Thyroid gland (tissue), 4 donors: ENCODE measurements at regions not wholly inside any gene's neighbourhood (a gene's known extent, or its start where the extent isn't known, plus 50 kb on each side); places are given as distances from the start of the nearest gene placed in this dataset.

Experiments used
- DNase-seq, 2 donors: peaks; one replicate each; pipeline ENCODE4 v3.0.0-alpha.2; 2019
- H3K27ac ChIP-seq, 3 donors: fragments of 200-600 bp; sonication (generic); 1 replicate in 2 of 3; 2 replicates in 1 of 3; pipeline ENCODE4 v1.5.1; 2016 to 2019; ENCODE audit warnings: mild to moderate bottlenecking in 1 of 3, moderate library complexity in 1 of 3
- H3K27me3 ChIP-seq: fragments of 200-600 bp; sonication (generic); one replicate; pipeline ENCODE4 v1.5.1; 2019
- H3K36me3 ChIP-seq, 2 donors: fragments of 200-600 bp; sonication (generic); one replicate each; pipeline ENCODE4 v1.5.1; 2016 to 2019
- H3K4me1 ChIP-seq, 2 donors: fragments of 200-600 bp; sonication (generic); one replicate each; pipeline ENCODE4 v1.5.1; 2017 to 2019
- H3K4me3 ChIP-seq, 3 donors: fragments of 200-600 bp; sonication (generic); replicated peaks in 1 of 3; 1 replicate in 2 of 3; 2 replicates in 1 of 3; pipeline ENCODE4 v1.5.1; 2016; ENCODE audit warnings: mild to moderate bottlenecking in 1 of 3
- H3K9me3 ChIP-seq: fragments of 200-600 bp; sonication (generic); one replicate; pipeline ENCODE4 v1.5.1; 2017
- POLR2A ChIP-seq, 2 donors: fragments of 450-650 bp; IDR thresholded peaks; one replicate each; pipeline ENCODE4 v1.6.1; 2017; ENCODE audit warnings: antibody characterized with exemption in 2 of 2, mild to moderate bottlenecking in 2 of 2, moderate library complexity in 1 of 2
- WGBS, 2 donors: methylation state at CpG; one replicate each; pipeline ENCODE4 v1.1.5; 2017; 5-methylcytosine and 5-hydroxymethylcytosine counted together
- intact Hi-C: fragments of 100-400 bp; cut with DNase I; formaldehyde crosslinking; loops from one replicate; pipeline ENCODE4 v1.15.1; 2023
- TF ChIP-seq, protein P1 (sequence below), 6 experiments: fragments of 200-600 bp in 3 of 6; fragments of 450-650 bp in 3 of 6; sonication (generic) in 3 of 6; IDR thresholded peaks; one replicate each; pipeline ENCODE4 v1.5.1; 2016 to 2019; ENCODE audit warnings: antibody characterized with exemption in 6 of 6, mild to moderate bottlenecking in 2 of 6, inconsistent platforms in 1 of 6, moderate library complexity in 1 of 6

DNA sequence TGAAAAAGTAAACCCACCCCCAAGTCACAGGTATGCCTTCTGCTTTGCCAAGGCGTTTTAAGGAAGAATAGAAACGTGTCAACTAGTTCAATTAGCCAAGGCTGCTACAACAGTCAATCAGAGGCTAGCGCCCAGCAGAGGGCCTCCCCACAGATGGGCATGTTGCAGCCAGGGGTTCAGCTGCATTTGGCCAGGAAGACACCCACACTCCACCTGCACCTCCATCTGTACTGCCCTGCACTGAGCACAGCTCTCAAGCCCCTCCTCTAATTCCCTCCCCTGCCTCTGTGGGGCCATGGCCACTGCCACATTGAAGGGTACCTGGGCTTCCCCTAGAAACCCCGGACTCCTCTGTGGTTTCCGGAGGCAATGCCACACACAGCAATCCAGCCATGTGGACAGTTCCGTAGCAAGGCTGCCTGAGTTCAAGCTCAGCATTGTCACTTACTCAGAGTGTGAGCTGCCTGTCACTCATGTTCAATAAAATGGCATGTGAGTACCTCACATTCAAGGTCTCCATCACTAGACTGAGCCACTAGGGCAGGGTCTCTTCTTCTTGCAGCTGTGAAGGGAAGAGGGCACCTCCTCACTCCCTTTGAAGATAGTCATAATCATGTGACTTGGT, 248.4 kb downstream of the IRX2 start:
- 80 to 83% methylated on average over 6 of the region's 6 CpGs for WGBS, 2 donors
- Histone ChIP-seq H3K27ac (no peak overlapping the region), H3K9me3 (no peaks in the 10 kb centered on the region), H3K4me1 (no peaks in the 10 kb centered on the region), H3K4me3 (no peak overlapping the region), H3K36me3 (no peaks in the 10 kb centered on the region), H3K27me3 (no peaks in the 10 kb centered on the region)
- no peak for TF ChIP-seq POLR2A (IDR thresholded peaks at IDR 0.05)
- TF ChIP-seq, protein P1, sequence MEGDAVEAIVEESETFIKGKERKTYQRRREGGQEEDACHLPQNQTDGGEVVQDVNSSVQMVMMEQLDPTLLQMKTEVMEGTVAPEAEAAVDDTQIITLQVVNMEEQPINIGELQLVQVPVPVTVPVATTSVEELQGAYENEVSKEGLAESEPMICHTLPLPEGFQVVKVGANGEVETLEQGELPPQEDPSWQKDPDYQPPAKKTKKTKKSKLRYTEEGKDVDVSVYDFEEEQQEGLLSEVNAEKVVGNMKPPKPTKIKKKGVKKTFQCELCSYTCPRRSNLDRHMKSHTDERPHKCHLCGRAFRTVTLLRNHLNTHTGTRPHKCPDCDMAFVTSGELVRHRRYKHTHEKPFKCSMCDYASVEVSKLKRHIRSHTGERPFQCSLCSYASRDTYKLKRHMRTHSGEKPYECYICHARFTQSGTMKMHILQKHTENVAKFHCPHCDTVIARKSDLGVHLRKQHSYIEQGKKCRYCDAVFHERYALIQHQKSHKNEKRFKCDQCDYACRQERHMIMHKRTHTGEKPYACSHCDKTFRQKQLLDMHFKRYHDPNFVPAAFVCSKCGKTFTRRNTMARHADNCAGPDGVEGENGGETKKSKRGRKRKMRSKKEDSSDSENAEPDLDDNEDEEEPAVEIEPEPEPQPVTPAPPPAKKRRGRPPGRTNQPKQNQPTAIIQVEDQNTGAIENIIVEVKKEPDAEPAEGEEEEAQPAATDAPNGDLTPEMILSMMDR (IDR thresholded peaks at IDR 0.05): no peak
- DNase-seq: no peak
- intact Hi-C loops: no loop called here

DNA sequence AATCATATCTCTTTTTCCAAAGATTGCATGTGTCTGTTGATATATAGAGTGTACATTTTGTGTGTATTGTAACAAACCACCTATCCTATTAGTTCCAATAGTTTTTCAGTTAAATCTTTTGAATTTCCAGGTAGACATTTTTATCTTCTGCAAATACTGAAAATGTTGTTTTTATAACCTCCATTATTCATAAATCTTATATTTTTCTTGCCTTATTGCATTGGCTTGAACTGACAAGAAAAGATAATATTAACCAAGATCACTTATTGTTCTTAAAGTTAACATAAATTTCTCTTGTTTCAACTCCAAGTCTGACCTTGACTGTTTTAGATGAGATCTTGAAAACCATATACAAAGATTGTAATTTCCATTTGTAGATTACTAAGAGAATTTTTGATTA, 251.6 kb downstream of the IRX2 start:
- intact Hi-C loops: no loop called here
- no peak for DNase-seq
- TF ChIP-seq, protein P1 (IDR thresholded peaks at IDR 0.05): no peak
- TF ChIP-seq POLR2A (IDR thresholded peaks at IDR 0.05): no peak
- no peak overlapping the region for H3K27ac ChIP-seq
- no peaks in the 10 kb centered on the region for H3K9me3 ChIP-seq
- no peaks in the 10 kb centered on the region for H3K36me3 ChIP-seq
- H3K4me1 ChIP-seq: no peaks in the 10 kb centered on the region
- H3K4me3 ChIP-seq: no peak overlapping the region
- no peaks in the 10 kb centered on the region for H3K27me3 ChIP-seq

DNA sequence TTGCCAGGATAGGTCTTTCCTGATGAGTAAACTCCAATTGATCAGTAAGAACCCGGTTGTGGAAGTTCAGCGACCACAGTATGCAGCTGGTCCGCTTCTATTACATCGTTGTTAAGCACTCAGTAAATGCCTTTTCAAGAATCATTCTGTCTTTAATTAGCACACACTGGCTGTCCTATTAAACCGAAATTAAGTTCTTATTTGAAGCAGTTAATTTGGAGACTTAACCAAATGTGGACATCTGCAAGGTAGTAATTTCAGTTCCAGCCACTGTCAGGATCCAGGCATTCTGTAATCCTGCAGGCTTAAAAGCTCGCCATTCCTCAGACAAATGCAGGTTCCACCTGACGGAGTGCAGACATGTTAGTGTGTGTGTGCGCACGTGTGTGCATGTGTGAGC, 254.6 kb downstream of the IRX2 start:
- Histone ChIP-seq H3K27ac (no peak overlapping the region), H3K9me3 (no peaks in the 10 kb centered on the region), H3K36me3 (no peaks in the 10 kb centered on the region), H3K4me3 (no peak overlapping the region), H3K27me3 (no peaks in the 10 kb centered on the region), H3K4me1 (no peaks in the 10 kb centered on the region)
- intact Hi-C loops: no loop called here
- no peak for DNase-seq
- 79 to 85% methylated on average over 9 of the region's 9 CpGs for WGBS, 2 donors
- TF ChIP-seq POLR2A (IDR thresholded peaks at IDR 0.05): no peak
- TF ChIP-seq, protein P1 (IDR thresholded peaks at IDR 0.05): no peak

DNA sequence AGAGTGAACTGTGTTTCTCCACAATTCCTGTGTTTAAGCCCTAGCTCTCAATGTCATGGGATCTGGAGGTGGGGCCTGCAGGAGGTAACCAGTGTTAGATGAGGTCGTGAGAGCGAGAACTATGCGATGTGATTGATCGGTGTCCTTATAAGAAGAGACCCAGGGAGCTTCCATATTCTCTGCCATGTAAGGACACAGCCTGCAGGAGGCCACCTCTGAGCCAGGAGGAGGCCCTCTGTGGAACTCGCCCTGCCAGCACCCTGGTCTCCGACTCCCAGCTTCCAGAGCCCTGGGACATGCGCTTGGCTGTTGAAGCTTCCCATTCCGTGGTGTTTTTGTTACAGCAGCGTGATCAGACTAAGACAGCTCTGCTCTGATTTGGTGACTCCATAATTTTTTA, 255.4 kb downstream of the IRX2 start:
- intact Hi-C loops: no loop called here
- no peaks in the 10 kb centered on the region for H3K4me1 ChIP-seq
- WGBS, 2 donors: 89 to 91% methylated on average over 9 of the region's 9 CpGs
- no peak overlapping the region for H3K27ac ChIP-seq
- TF ChIP-seq, protein P1 (IDR thresholded peaks at IDR 0.05): no peak
- TF ChIP-seq POLR2A (IDR thresholded peaks at IDR 0.05): no peak
- DNase-seq: no peak
- no peaks in the 10 kb centered on the region for H3K36me3 ChIP-seq
- no peaks in the 10 kb centered on the region for H3K27me3 ChIP-seq
- H3K9me3 ChIP-seq: no peaks in the 10 kb centered on the region
- H3K4me3 ChIP-seq: no peak overlapping the region

DNA sequence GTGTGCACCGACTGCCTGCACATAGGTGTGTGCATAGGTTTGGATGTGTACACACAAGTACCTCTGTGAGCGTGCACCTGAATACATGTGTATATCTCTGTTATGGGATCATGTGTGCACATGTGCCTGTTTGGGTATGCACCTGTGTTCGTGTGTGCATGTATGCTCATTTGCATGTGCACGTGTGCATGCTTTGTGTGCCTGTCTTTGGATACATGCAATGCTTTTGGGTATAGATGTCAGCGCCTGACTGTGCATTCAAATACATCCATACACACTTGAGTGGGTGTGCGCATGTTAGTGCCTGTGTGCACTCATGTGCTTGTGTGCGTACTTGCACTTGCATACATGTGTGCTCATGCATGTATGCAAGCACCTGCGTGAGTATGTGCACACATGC, 258.1 kb downstream of the IRX2 start:
- intact Hi-C loops: no loop called here
- Histone ChIP-seq H3K36me3 (no peaks in the 10 kb centered on the region), H3K27me3 (no peaks in the 10 kb centered on the region), H3K4me1 (no peaks in the 10 kb centered on the region), H3K4me3 (no peak overlapping the region), H3K27ac (no peak overlapping the region), H3K9me3 (no peaks in the 10 kb centered on the region)
- 92 to 93% methylated on average over 8 of the region's 8 CpGs for WGBS, 2 donors
- no peak for DNase-seq
- TF ChIP-seq, protein P1 (IDR thresholded peaks at IDR 0.05): no peak
- TF ChIP-seq POLR2A (IDR thresholded peaks at IDR 0.05): no peak
